Activated naive CD4-positive, alpha-beta T cell treated with anti-CD3 and anti-CD28 coated beads, Interleukin-2, amount 50 U/mL, for 72 hours (primary cell): ENCODE measurements at regions not wholly inside any gene's neighbourhood (a gene's known extent, or its start where the extent isn't known, plus 50 kb on each side); places are given as distances from the start of the nearest gene placed in this dataset.

ENCODE experiments used
- ATAC-seq, 2 donors: fragments of 150-1000 bp; cut with Tn5 transposase; 2 replicates each; pipeline ENCODE4 v1.10.0; 2021; ENCODE audit warnings: mild to moderate bottlenecking in 2 of 2, moderate library complexity in 2 of 2
- DNase-seq, 2 donors: peaks; one replicate each; pipeline ENCODE4 v3.0.0; 2021 to 2022; ENCODE audit warnings: low spot score in 2 of 2
- H3K27ac Mint-ChIP-seq, 2 donors: one replicate each; pipeline ENCODE4 v1.8.0; 2022; ENCODE audit warnings: mild to moderate bottlenecking in 2 of 2, mixed read lengths in 2 of 2
- H3K36me3 Mint-ChIP-seq, 2 donors: one replicate each; pipeline ENCODE4 v1.8.0; 2022; ENCODE audit warnings: mixed read lengths in 2 of 2
- H3K9me3 Mint-ChIP-seq, 2 donors: one replicate each; pipeline ENCODE4 v1.8.0; 2022; ENCODE audit warnings: mixed read lengths in 2 of 2

- DNase-seq: no peak
- ATAC-seq: no peak
- no peaks in the 10 kb centered on the region for H3K36me3 Mint-ChIP-seq
- H3K27ac Mint-ChIP-seq: no peak overlapping the region
- H3K9me3 Mint-ChIP-seq: no peaks in the 10 kb centered on the region
Observed at GRCh38 chr11:59302991-59303390, 55.7 kb upstream of the OR5AN1 start.

- H3K9me3 Mint-ChIP-seq: no peaks in the 10 kb centered on the region
- ATAC-seq (no peak), DNase-seq (no peak)
- no peak overlapping the region for H3K27ac Mint-ChIP-seq
- H3K36me3 Mint-ChIP-seq: no peaks in the 10 kb centered on the region
Observed at GRCh38 chr11:59295435-59295834, 63.3 kb upstream of the OR5AN1 start.

GRCh38 chr11:59292611-59293010, 66.1 kb upstream of the OR5AN1 start:
- Mint-ChIP-seq H3K27ac (no peak overlapping the region), H3K36me3 (no peaks in the 10 kb centered on the region), H3K9me3 (no peaks in the 10 kb centered on the region)
- ATAC-seq (no peak), DNase-seq (no peak)

- DNase-seq: no peak
Observed at GRCh38 chr11:59291228-59291627, 67.5 kb upstream of the OR5AN1 start.

GRCh38 chr11:59289356-59290181, 69.1 kb upstream of the OR5AN1 start:
- Mint-ChIP-seq H3K27ac (no peak overlapping the region), H3K9me3 (no peaks in the 10 kb centered on the region), H3K36me3 (no peaks in the 10 kb centered on the region)
- DNase-seq (no peak), ATAC-seq (no peak)

More at GRCh38 chr11:59291228-59291627, 67.5 kb upstream of the OR5AN1 start:
- Mint-ChIP-seq H3K27ac (no peak overlapping the region), H3K36me3 (no peaks in the 10 kb centered on the region), H3K9me3 (no peaks in the 10 kb centered on the region)
- ATAC-seq: no peak

GRCh38 chr11:59285716-59286260, 72.9 kb upstream of the OR5AN1 start:
- no peaks in the 10 kb centered on the region for H3K36me3 Mint-ChIP-seq
- H3K27ac Mint-ChIP-seq: no peak overlapping the region
- ATAC-seq (no peak), DNase-seq (no peak)
- no peaks in the 10 kb centered on the region for H3K9me3 Mint-ChIP-seq

DNA sequence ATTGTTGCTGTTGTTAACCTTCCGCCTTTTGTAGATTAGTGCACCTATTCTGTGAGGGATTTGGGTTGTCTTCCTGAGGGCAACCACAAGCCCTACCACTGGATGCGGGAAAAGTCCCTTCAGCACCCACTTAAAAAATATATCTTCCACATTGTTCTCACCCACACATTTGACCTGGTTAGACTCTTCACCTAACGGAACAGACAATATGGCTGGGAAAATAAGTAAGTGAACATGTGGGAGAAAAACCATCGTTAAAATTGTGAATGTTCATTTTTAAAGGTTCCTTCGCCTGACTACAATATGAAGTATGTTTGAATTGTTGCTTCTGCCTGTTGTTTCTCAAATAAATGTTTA, 72.0 kb upstream of the MPEG1 start:
- H3K27ac Mint-ChIP-seq: no peak overlapping the region
- DNase-seq (no peak), ATAC-seq (no peak)

DNA sequence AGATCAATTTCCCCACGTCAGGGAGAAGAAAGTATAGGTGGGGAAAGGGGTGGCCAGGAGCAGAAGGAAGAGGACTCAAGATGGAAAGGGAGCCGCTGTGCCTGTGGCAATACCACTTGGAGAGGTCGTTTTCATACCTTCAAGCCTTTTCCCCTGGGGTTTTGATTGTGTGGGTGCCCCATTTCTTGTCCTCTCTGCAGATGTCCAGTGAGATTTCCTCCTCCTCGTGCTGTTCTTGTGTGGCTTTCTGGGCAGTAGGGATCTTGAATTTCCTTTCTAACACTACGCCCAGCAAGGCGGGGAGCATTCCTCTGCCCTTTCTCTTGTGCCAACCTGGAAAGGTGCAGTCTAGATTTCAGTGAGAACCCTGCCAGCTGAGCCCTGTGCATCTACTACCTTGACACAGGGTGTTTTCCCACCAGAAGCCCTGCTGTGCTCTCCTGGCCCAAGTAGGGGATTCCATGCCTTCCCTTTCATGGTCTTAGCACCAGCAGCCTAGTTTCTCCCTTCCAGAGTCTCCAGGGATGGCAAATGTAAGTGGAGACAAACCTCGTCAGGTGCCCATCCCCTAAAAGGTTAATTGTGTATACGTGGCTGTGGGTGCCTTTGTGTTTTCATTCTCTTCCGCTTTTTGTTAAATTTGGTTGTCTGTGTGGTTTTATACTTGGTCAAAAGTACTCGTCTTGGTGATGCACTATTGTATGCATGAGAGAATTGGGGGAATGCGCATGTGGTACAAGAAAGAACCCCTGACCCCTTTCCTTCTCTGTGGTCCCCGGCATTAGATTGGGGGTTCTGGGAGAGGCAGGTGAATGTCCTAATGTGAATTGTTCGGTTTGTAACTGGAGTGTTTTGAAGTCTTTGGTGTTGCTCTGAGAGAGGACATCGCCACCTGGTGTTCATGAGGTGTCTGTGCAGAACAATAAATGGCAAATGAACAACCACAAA, 71.4 kb upstream of the MPEG1 start:
- peak in 1 of 2 donors; percentile 38 for DNase-seq
- Mint-ChIP-seq H3K9me3 (no peaks in the 10 kb centered on the region), H3K27ac (no peak overlapping the region), H3K36me3 (no peaks in the 10 kb centered on the region)
- peak; percentile 40 to 73 for ATAC-seq

More for the DNA sequence above, 72.0 kb upstream of the MPEG1 start:
- no peaks in the 10 kb centered on the region for H3K9me3 Mint-ChIP-seq
- no peaks in the 10 kb centered on the region for H3K36me3 Mint-ChIP-seq

DNA sequence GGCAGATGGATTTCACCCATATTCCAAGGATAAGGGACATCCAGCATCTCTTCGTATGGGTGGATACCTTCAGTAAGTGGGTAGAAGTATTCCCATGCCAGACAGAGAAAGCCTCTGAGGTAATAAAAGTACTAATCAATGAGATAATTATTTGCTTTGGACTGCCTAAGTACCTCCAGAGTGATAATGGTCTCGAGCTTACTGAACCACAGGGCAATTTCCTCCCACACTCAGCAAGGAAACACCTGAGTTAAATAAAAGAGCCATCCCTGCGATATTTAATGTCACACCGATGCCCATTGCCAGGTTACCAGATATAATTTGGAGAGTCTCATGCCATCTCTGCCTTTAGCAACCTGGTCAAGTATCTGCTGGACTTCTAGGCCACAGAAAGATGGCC, 70.6 kb upstream of the MPEG1 start:
- Mint-ChIP-seq H3K36me3 (no peaks in the 10 kb centered on the region), H3K9me3 (no peaks in the 10 kb centered on the region), H3K27ac (no peak overlapping the region)
- ATAC-seq: no peak
- no peak for DNase-seq

DNA sequence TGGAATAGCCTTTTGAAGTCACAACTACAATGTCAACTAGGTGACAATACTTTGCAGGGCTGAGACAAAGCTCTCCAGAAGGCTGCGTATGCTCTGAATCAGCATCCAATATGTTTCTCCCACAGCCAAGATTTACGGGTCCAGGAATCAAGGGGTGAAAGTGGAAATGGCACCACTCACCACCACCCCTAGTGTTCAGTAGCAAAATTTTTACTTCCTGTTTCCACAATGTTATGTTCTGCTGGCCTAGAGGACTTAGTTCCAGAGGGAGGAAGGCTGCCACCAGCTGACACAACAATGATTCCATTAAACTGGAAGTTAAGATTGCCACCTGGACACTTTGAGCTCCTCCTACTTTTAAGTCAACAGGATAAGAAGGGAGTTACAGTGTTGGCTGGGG, 68.5 kb upstream of the MPEG1 start:
- Mint-ChIP-seq H3K36me3 (no peaks in the 10 kb centered on the region), H3K27ac (no peak overlapping the region), H3K9me3 (no peaks in the 10 kb centered on the region)
- ATAC-seq: no peak
- DNase-seq: no peak

GRCh38 chr11:59273373-59273841, 60.7 kb upstream of the MPEG1 start:
- no peaks in the 10 kb centered on the region for H3K36me3 Mint-ChIP-seq
- peak overlapping the region; percentile 50 to 62 for H3K27ac Mint-ChIP-seq
- ATAC-seq (no peak), DNase-seq (no peak)
- no peaks in the 10 kb centered on the region for H3K9me3 Mint-ChIP-seq

- DNase-seq: no peak
- no peaks in the 10 kb centered on the region for H3K36me3 Mint-ChIP-seq
- H3K27ac Mint-ChIP-seq: peak overlapping the region; percentile 50 to 62
- no peaks in the 10 kb centered on the region for H3K9me3 Mint-ChIP-seq
- ATAC-seq: no peak
Observed at GRCh38 chr11:59272771-59273372, 60.1 kb upstream of the MPEG1 start.

DNA sequence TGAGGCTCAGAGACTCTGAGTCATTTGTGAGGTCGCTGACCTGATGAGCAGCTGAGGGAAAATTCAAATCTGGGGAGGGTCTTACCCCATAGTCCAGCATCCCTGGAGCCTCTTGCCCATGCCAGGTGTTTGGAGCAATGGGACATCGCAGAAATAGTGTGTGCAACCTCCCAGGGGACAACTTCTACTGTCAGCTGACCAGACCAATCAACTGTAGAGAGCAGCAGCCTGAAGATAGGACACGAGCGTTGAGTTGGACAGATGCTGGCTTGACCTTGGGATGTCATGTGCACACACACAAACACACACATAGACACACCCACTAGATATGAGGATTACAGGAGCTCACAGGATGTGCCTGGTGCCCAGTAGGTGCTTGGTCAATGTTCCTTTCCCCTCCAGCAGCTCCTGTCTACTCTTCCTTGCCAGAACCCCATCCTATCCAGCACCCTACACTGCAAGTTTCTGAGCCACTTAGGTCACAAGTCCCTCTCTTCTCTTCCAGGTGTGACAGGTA, 59.1 kb upstream of the MPEG1 start:
- Mint-ChIP-seq H3K9me3 (no peaks in the 10 kb centered on the region), H3K27ac (peak overlapping the region in 1 of 2 donors; percentile 50), H3K36me3 (no peaks in the 10 kb centered on the region)
- DNase-seq (no peak), ATAC-seq (no peak)

GRCh38 chr11:59271247-59271755, 58.6 kb upstream of the MPEG1 start:
- DNase-seq: no peak
- H3K36me3 Mint-ChIP-seq: no peaks in the 10 kb centered on the region
- no peaks in the 10 kb centered on the region for H3K9me3 Mint-ChIP-seq
- no peak for ATAC-seq
- no peak overlapping the region for H3K27ac Mint-ChIP-seq

GRCh38 chr11:59267736-59268475, 55.2 kb upstream of the MPEG1 start:
- DNase-seq: no peak
- Mint-ChIP-seq H3K27ac (no peak overlapping the region), H3K9me3 (no peaks in the 10 kb centered on the region), H3K36me3 (no peaks in the 10 kb centered on the region)
- no peak for ATAC-seq

DNA sequence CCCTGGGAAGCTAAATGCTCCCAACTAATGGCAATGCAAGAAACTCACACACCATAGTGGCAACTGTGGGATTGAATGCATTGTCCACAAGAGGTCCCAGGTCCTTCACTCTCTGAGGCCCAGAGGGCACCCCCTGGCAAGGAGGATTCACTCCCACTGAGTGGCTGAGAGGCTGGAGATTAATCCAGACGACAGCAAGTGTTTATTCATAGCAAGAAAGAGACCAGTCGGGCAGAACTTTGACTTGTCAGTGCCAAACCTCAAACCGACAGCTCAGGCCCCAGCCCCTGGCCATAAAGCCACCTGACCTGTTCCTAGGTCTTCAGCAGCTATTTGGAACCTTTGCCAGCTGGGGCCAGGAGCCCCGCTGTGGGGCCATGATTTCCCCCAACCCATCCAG, 54.5 kb upstream of the MPEG1 start:
- ATAC-seq: no peak
- Mint-ChIP-seq H3K36me3 (no peaks in the 10 kb centered on the region), H3K9me3 (no peaks in the 10 kb centered on the region), H3K27ac (no peak overlapping the region)
- no peak for DNase-seq
